ENCODE measurements at regions not wholly inside any gene's neighbourhood (a gene's known extent, or its start where the extent isn't known, plus 50 kb on each side); places are given as distances from the start of the nearest gene placed in this dataset.

GRCh38 chr3:62935793-62936192, 60.6 kb upstream of the CADPS start:
- TF ChIP-seq, protein P1, sequence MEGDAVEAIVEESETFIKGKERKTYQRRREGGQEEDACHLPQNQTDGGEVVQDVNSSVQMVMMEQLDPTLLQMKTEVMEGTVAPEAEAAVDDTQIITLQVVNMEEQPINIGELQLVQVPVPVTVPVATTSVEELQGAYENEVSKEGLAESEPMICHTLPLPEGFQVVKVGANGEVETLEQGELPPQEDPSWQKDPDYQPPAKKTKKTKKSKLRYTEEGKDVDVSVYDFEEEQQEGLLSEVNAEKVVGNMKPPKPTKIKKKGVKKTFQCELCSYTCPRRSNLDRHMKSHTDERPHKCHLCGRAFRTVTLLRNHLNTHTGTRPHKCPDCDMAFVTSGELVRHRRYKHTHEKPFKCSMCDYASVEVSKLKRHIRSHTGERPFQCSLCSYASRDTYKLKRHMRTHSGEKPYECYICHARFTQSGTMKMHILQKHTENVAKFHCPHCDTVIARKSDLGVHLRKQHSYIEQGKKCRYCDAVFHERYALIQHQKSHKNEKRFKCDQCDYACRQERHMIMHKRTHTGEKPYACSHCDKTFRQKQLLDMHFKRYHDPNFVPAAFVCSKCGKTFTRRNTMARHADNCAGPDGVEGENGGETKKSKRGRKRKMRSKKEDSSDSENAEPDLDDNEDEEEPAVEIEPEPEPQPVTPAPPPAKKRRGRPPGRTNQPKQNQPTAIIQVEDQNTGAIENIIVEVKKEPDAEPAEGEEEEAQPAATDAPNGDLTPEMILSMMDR (IDR thresholded peaks at IDR 0.05; ENCODE audit: low read depth, low read length): no peak
- TF ChIP-seq EZH2phosphoT487 (IDR thresholded peaks at IDR 0.05; ENCODE audit: low read depth): no peak

Measured in OCI-LY3 (cell line).